ENCODE measurements at regions not wholly inside any gene's neighbourhood (a gene's known extent, or its start where the extent isn't known, plus 50 kb on each side); places are given as distances from the start of the nearest gene placed in this dataset.

DNA sequence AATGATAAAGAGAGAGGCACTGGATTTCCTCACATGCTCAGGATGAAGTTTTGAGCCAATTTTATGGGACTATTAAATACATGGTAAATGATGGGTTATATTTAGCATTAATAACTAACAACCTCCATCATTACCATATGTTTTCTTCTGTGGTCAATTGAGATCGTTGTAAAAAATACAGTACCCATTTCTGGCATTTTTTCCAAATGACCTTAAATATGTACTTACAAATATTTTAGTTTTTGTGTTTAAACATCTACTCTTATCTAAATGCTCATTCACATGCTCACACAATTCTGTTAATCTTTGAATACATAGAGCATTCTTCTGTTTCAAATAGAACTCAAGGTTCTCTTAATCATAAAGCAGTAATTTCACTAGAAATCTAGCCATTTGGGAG lies 330.0 kb upstream of the BRINP3 start:
- DNase-seq (no peak), ATAC-seq (ENCODE audit: low FRiP score in 2 of 2) (no peak)
- Histone ChIP-seq H3K27me3 (no peaks in the 10 kb centered on the region), H3K9me3 (no peaks in the 10 kb centered on the region), H3K36me3 (no peaks in the 10 kb centered on the region), H3K4me3 (no peak overlapping the region), H3K27ac (no peak overlapping the region), H3K4me1 (no peaks in the 10 kb centered on the region)
- WGBS, 2 donors: 49 to 65% methylated on average over 1 of the region's 1 CpG
- no peak for TF ChIP-seq POLR2AphosphoS5 (IDR thresholded peaks at IDR 0.05)
- TF ChIP-seq, protein P1, sequence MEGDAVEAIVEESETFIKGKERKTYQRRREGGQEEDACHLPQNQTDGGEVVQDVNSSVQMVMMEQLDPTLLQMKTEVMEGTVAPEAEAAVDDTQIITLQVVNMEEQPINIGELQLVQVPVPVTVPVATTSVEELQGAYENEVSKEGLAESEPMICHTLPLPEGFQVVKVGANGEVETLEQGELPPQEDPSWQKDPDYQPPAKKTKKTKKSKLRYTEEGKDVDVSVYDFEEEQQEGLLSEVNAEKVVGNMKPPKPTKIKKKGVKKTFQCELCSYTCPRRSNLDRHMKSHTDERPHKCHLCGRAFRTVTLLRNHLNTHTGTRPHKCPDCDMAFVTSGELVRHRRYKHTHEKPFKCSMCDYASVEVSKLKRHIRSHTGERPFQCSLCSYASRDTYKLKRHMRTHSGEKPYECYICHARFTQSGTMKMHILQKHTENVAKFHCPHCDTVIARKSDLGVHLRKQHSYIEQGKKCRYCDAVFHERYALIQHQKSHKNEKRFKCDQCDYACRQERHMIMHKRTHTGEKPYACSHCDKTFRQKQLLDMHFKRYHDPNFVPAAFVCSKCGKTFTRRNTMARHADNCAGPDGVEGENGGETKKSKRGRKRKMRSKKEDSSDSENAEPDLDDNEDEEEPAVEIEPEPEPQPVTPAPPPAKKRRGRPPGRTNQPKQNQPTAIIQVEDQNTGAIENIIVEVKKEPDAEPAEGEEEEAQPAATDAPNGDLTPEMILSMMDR (IDR thresholded peaks at IDR 0.05): no peak
- TF ChIP-seq POLR2A (IDR thresholded peaks at IDR 0.05): no peak
- TF ChIP-seq EP300 (IDR thresholded peaks at IDR 0.05): no peak

- H3K4me1 ChIP-seq: no peaks in the 10 kb centered on the region
- 56 to 74% methylated on average over 3 of the region's 3 CpGs for WGBS, 2 donors
- no peak for DNase-seq
- TF ChIP-seq, protein P1 (IDR thresholded peaks at IDR 0.05): no peak
- TF ChIP-seq POLR2A (IDR thresholded peaks at IDR 0.05) (no peak), POLR2AphosphoS5 (IDR thresholded peaks at IDR 0.05) (no peak), EP300 (IDR thresholded peaks at IDR 0.05) (no peak)
- no peaks in the 10 kb centered on the region for H3K27me3 ChIP-seq
- no peaks in the 10 kb centered on the region for H3K9me3 ChIP-seq
- no peaks in the 10 kb centered on the region for H3K36me3 ChIP-seq
- H3K4me3 ChIP-seq: no peak overlapping the region
- H3K27ac ChIP-seq: no peak overlapping the region
- no peak for ATAC-seq (ENCODE audit: low FRiP score in 2 of 2)
Measured at GRCh38 chr1:190808035-190808434, 330.4 kb upstream of the BRINP3 start.

GRCh38 chr1:190809312-190809711 lies 331.6 kb upstream of the BRINP3 start:
- H3K27me3 ChIP-seq: no peaks in the 10 kb centered on the region
- peak in 1 of 2 donors; percentile 16 for DNase-seq
- H3K9me3 ChIP-seq: no peaks in the 10 kb centered on the region
- no peak for ATAC-seq (ENCODE audit: low FRiP score in 2 of 2)
- no peaks in the 10 kb centered on the region for H3K4me1 ChIP-seq
- no peaks in the 10 kb centered on the region for H3K36me3 ChIP-seq
- no peak overlapping the region for H3K4me3 ChIP-seq
- WGBS, 2 donors: 83 to 86% methylated on average over 3 of the region's 3 CpGs
- H3K27ac ChIP-seq: no peak overlapping the region
- no peak for TF ChIP-seq EP300 (IDR thresholded peaks at IDR 0.05)
- TF ChIP-seq, protein P1 (IDR thresholded peaks at IDR 0.05): no peak
- TF ChIP-seq POLR2A (IDR thresholded peaks at IDR 0.05): no peak
- TF ChIP-seq POLR2AphosphoS5 (IDR thresholded peaks at IDR 0.05): no peak

- Histone ChIP-seq H3K27me3 (no peaks in the 10 kb centered on the region), H3K4me3 (no peak overlapping the region), H3K4me1 (no peaks in the 10 kb centered on the region), H3K36me3 (no peaks in the 10 kb centered on the region), H3K27ac (no peak overlapping the region), H3K9me3 (no peaks in the 10 kb centered on the region)
- WGBS, 2 donors: 78 to 89% methylated on average over 2 of the region's 2 CpGs
- ATAC-seq (ENCODE audit: low FRiP score in 2 of 2): no peak
- TF ChIP-seq, protein P1 (IDR thresholded peaks at IDR 0.05): no peak
- TF ChIP-seq POLR2A (IDR thresholded peaks at IDR 0.05): no peak
- TF ChIP-seq POLR2AphosphoS5 (IDR thresholded peaks at IDR 0.05): no peak
- TF ChIP-seq EP300 (IDR thresholded peaks at IDR 0.05): no peak
- DNase-seq: no peak
Measured at GRCh38 chr1:190812996-190813395, 335.3 kb upstream of the BRINP3 start.

GRCh38 chr1:190832511-190832910 lies 354.8 kb upstream of the BRINP3 start:
- Histone ChIP-seq H3K27me3 (no peaks in the 10 kb centered on the region), H3K36me3 (no peaks in the 10 kb centered on the region), H3K27ac (no peak overlapping the region), H3K9me3 (no peaks in the 10 kb centered on the region), H3K4me1 (no peaks in the 10 kb centered on the region), H3K4me3 (no peak overlapping the region)
- no peak for TF ChIP-seq EP300 (IDR thresholded peaks at IDR 0.05)
- no peak for TF ChIP-seq POLR2AphosphoS5 (IDR thresholded peaks at IDR 0.05)
- TF ChIP-seq POLR2A (IDR thresholded peaks at IDR 0.05): no peak
- TF ChIP-seq, protein P1 (IDR thresholded peaks at IDR 0.05): no peak
- no peak for ATAC-seq (ENCODE audit: low FRiP score in 2 of 2)
- no peak for DNase-seq

Data from upper lobe of left lung (tissue), 6 donors.